GM21526 (cell line): ENCODE measurements at regions not wholly inside any gene's neighbourhood (a gene's known extent, or its start where the extent isn't known, plus 50 kb on each side); places are given as distances from the start of the nearest gene placed in this dataset.
"Not testable (repeated sequence)": the region's sequence is repeated elsewhere in the genome, so short reads cannot be mapped to it uniquely, and the experiment has no call there.

ENCODE experiments used
- ATAC-seq: cut with Tn5 transposase; IDR thresholded peaks from one replicate; pipeline ENCODE4 v1.9.1; 2021; ENCODE audit warnings: moderate library complexity; ENCODE audit not compliant: unreplicated experiment, low FRiP score

- ATAC-seq, result no peak
Measured at GRCh38 chr3:28575746-28576613, 227.4 kb upstream of the AZI2 start.

- ATAC-seq, result no peak
Measured at GRCh38 chr3:28576614-28577200, 228.1 kb upstream of the AZI2 start.

- ATAC-seq, result no peak
Measured at GRCh38 chr3:28577941-28578500, 229.4 kb upstream of the AZI2 start.

- no peak for ATAC-seq
Measured at GRCh38 chr3:28586325-28586724, 237.7 kb upstream of the AZI2 start.

GRCh38 chr3:28587723-28588122 is 239.1 kb upstream of the AZI2 start:
- ATAC-seq, result no peak

- ATAC-seq, result no peak
Measured at GRCh38 chr3:28590216-28590615, 241.6 kb upstream of the AZI2 start.

- no peak for ATAC-seq
Measured at GRCh38 chr3:28590860-28591259, 242.2 kb upstream of the AZI2 start.

- no peak for ATAC-seq
Measured at GRCh38 chr3:28595372-28595771, 246.7 kb upstream of the AZI2 start.

- ATAC-seq, result no peak
Measured at GRCh38 chr3:28597452-28597851, 248.8 kb upstream of the AZI2 start.

GRCh38 chr3:28598165-28598564 is 249.5 kb upstream of the AZI2 start:
- no peak for ATAC-seq

- no peak for ATAC-seq
Measured at GRCh38 chr3:28601291-28601690, 252.7 kb upstream of the AZI2 start.

- no peak for ATAC-seq
Measured at GRCh38 chr3:28606283-28606682, 257.7 kb upstream of the AZI2 start.

- ATAC-seq, result no peak
Measured at GRCh38 chr3:28612232-28612631, 263.6 kb upstream of the AZI2 start.

- ATAC-seq, result no peak
Measured at GRCh38 chr3:28613511-28614106, 265.0 kb upstream of the AZI2 start.

GRCh38 chr3:28615071-28615470 is 266.4 kb upstream of the AZI2 start:
- ATAC-seq, result no peak

- no peak for ATAC-seq
Measured at GRCh38 chr3:28615971-28616370, 267.3 kb upstream of the AZI2 start.

- no peak for ATAC-seq
Measured at GRCh38 chr3:28617821-28618220, 269.2 kb upstream of the AZI2 start.

- no peak for ATAC-seq
Measured at GRCh38 chr3:28623106-28623505, 274.5 kb upstream of the AZI2 start.

GRCh38 chr3:28624084-28624483 is 275.5 kb upstream of the AZI2 start:
- ATAC-seq, result no peak

GRCh38 chr3:28627843-28628242 is 279.2 kb upstream of the AZI2 start:
- not testable (repeated sequence) for ATAC-seq

- ATAC-seq, result no peak
Measured at GRCh38 chr3:28634019-28634418, 285.4 kb upstream of the AZI2 start.
